GM18520 (cell line): ENCODE measurements at regions not wholly inside any gene's neighbourhood (a gene's known extent, or its start where the extent isn't known, plus 50 kb on each side); places are given as distances from the start of the nearest gene placed in this dataset.

Experiments
- ATAC-seq: cut with Tn5 transposase; IDR thresholded peaks from one replicate; pipeline ENCODE4 v1.9.1; 2021; ENCODE audit not compliant: unreplicated experiment

GRCh38 chr15:31274496-31275330 lies 51.9 kb upstream of the KLF13 start:
- ATAC-seq: no peak

GRCh38 chr15:31275331-31276262 lies 51.0 kb upstream of the KLF13 start:
- ATAC-seq: no peak

GRCh38 chr15:31276596-31277298 lies 49.9 kb upstream of the KLF13 start:
- ATAC-seq: no peak
